ENCODE measurements at regions not wholly inside any gene's neighbourhood (a gene's known extent, or its start where the extent isn't known, plus 50 kb on each side); places are given as distances from the start of the nearest gene placed in this dataset.
"Not testable (repeated sequence)": the region's sequence is repeated elsewhere in the genome, so short reads cannot be mapped to it uniquely, and the experiment has no call there.

GRCh38 chr14:105635560-105635959, 109.2 kb downstream of the TMEM121 start:
- peaks cover 51% of the 10 kb centered on the region for H3K9me3 Mint-ChIP-seq
- no peaks in the 10 kb centered on the region for H3K4me1 Mint-ChIP-seq
- no peak overlapping the region for H3K27ac Mint-ChIP-seq
- no peak overlapping the region for H3K4me3 Mint-ChIP-seq
- H3K27me3 Mint-ChIP-seq (ENCODE audit: low read depth, poor library complexity): peaks cover 3% of the 10 kb centered on the region
- DNase-seq: no peak
- no peak for TF ChIP-seq CTCF (IDR thresholded peaks at IDR 0.05)
- H3K36me3 Mint-ChIP-seq (ENCODE audit: low read depth): peaks cover 6% of the 10 kb centered on the region

GRCh38 chr14:105636021-105636420, 109.6 kb downstream of the TMEM121 start:
- not testable (repeated sequence) for H3K4me3 Mint-ChIP-seq, H3K27ac Mint-ChIP-seq
- H3K9me3 Mint-ChIP-seq: peaks cover 49% of the 10 kb centered on the region

GRCh38 chr14:105636935-105637334, 110.6 kb downstream of the TMEM121 start:
- no peak for TF ChIP-seq CTCF (IDR thresholded peaks at IDR 0.05)
- no peak overlapping the region for H3K27ac Mint-ChIP-seq

More at GRCh38 chr14:105636021-105636420, 109.6 kb downstream of the TMEM121 start:
- DNase-seq; H3K36me3 Mint-ChIP-seq (ENCODE audit: low read depth); H3K27me3 Mint-ChIP-seq (ENCODE audit: low read depth, poor library complexity); H3K4me1 Mint-ChIP-seq: not testable (repeated sequence)

GRCh38 chr14:105637345-105637744, 111.0 kb downstream of the TMEM121 start:
- H3K36me3 Mint-ChIP-seq (ENCODE audit: low read depth); H3K4me1 Mint-ChIP-seq; DNase-seq: not testable (repeated sequence)

More at GRCh38 chr14:105636935-105637334, 110.6 kb downstream of the TMEM121 start:
- Mint-ChIP-seq H3K9me3 (peaks cover 50% of the 10 kb centered on the region), H3K27me3 (ENCODE audit: low read depth, poor library complexity) (peaks cover 3% of the 10 kb centered on the region), H3K4me3 (no peak overlapping the region), H3K4me1 (no peaks in the 10 kb centered on the region), H3K36me3 (ENCODE audit: low read depth) (peaks cover 6% of the 10 kb centered on the region)
- DNase-seq: no peak

GRCh38 chr14:105639969-105640931, 113.9 kb downstream of the TMEM121 start:
- not testable (repeated sequence) for H3K36me3 Mint-ChIP-seq (ENCODE audit: low read depth); H3K4me3 Mint-ChIP-seq; DNase-seq; H3K27me3 Mint-ChIP-seq (ENCODE audit: low read depth, poor library complexity); H3K27ac Mint-ChIP-seq; H3K4me1 Mint-ChIP-seq
- H3K9me3 Mint-ChIP-seq: peaks cover 36% of the 10 kb centered on the region

More at GRCh38 chr14:105637345-105637744, 111.0 kb downstream of the TMEM121 start:
- not testable (repeated sequence) for H3K27me3 Mint-ChIP-seq (ENCODE audit: low read depth, poor library complexity); H3K27ac Mint-ChIP-seq; H3K4me3 Mint-ChIP-seq
- peaks cover 48% of the 10 kb centered on the region for H3K9me3 Mint-ChIP-seq

GRCh38 chr14:105641075-105641937, 114.9 kb downstream of the TMEM121 start:
- peaks cover 38% of the 10 kb centered on the region for H3K9me3 Mint-ChIP-seq
- H3K27me3 Mint-ChIP-seq (ENCODE audit: low read depth, poor library complexity): peaks cover 3% of the 10 kb centered on the region
- no peaks in the 10 kb centered on the region for H3K4me1 Mint-ChIP-seq
- DNase-seq: no peak
- H3K4me3 Mint-ChIP-seq: no peak overlapping the region
- H3K27ac Mint-ChIP-seq: no peak overlapping the region
- no peaks in the 10 kb centered on the region for H3K36me3 Mint-ChIP-seq (ENCODE audit: low read depth)
- no peak for TF ChIP-seq CTCF (IDR thresholded peaks at IDR 0.05)

- not testable (repeated sequence) for H3K4me1 Mint-ChIP-seq; H3K27me3 Mint-ChIP-seq (ENCODE audit: low read depth, poor library complexity); DNase-seq; H3K4me3 Mint-ChIP-seq; H3K36me3 Mint-ChIP-seq (ENCODE audit: low read depth); H3K27ac Mint-ChIP-seq
- H3K9me3 Mint-ChIP-seq: peaks cover 38% of the 10 kb centered on the region
These were observed 115.6 kb downstream of the TMEM121 start for GRCh38 chr14:105641951-105642350.

- H3K9me3 Mint-ChIP-seq: peaks cover 41% of the 10 kb centered on the region
- H3K27ac Mint-ChIP-seq; H3K27me3 Mint-ChIP-seq (ENCODE audit: low read depth, poor library complexity); H3K4me3 Mint-ChIP-seq; H3K36me3 Mint-ChIP-seq (ENCODE audit: low read depth); DNase-seq; H3K4me1 Mint-ChIP-seq: not testable (repeated sequence)
These were observed 116.1 kb downstream of the TMEM121 start for GRCh38 chr14:105642486-105642885.

- not testable (repeated sequence) for H3K27ac Mint-ChIP-seq; H3K36me3 Mint-ChIP-seq (ENCODE audit: low read depth); H3K4me1 Mint-ChIP-seq; H3K27me3 Mint-ChIP-seq (ENCODE audit: low read depth, poor library complexity); H3K4me3 Mint-ChIP-seq; DNase-seq
- peaks cover 52% of the 10 kb centered on the region for H3K9me3 Mint-ChIP-seq
These were observed 117.1 kb downstream of the TMEM121 start for GRCh38 chr14:105643406-105644052.

- H3K36me3 Mint-ChIP-seq (ENCODE audit: low read depth); H3K4me3 Mint-ChIP-seq; H3K27me3 Mint-ChIP-seq (ENCODE audit: low read depth, poor library complexity); H3K4me1 Mint-ChIP-seq; DNase-seq; H3K27ac Mint-ChIP-seq: not testable (repeated sequence)
- peaks cover 57% of the 10 kb centered on the region for H3K9me3 Mint-ChIP-seq
These were observed 117.7 kb downstream of the TMEM121 start for GRCh38 chr14:105644053-105644435.
